Heart left ventricle (tissue), 16 donors: ENCODE measurements at regions not wholly inside any gene's neighbourhood (a gene's known extent, or its start where the extent isn't known, plus 50 kb on each side); places are given as distances from the start of the nearest gene placed in this dataset.

Experiments
- ATAC-seq, 4 donors: fragments of 200-7000 bp; cut with Tn5 transposase; one replicate each; pipeline ENCODE4 v1.9.1; 2020 to 2022; ENCODE audit warnings: moderate library complexity in 4 of 4, mild to moderate bottlenecking in 3 of 4, moderate number of reproducible peaks in 1 of 4
- DNase-seq, 5 donors: peaks; one replicate each; pipeline ENCODE4 v3.0.0-alpha.2; 2020
- H3K27ac ChIP-seq, 12 donors: fragments of 200-600 bp; sonication (generic) in 4 of 12; one replicate each; pipeline versions ENCODE4 v1.5.0 to v1.8.0; 2016 to 2022; ENCODE audit warnings: mild to moderate bottlenecking in 2 of 12
- H3K27me3 ChIP-seq, 9 donors: fragments of 200-600 bp; sonication (generic) in 2 of 9; one replicate each; pipeline versions ENCODE4 v1.5.1 to v1.8.0; 2016 to 2022; ENCODE audit warnings: mild to moderate bottlenecking in 3 of 9
- H3K36me3 ChIP-seq, 9 donors: fragments of 200-600 bp; sonication (generic) in 2 of 9; one replicate each; pipeline versions ENCODE4 v1.5.0 to v1.8.0; 2018 to 2022; ENCODE audit warnings: mild to moderate bottlenecking in 2 of 9
- H3K4me1 ChIP-seq, 12 donors: fragments of 200-600 bp; sonication (generic) in 4 of 12; one replicate each; pipeline versions ENCODE4 v1.5.0 to v1.8.0; 2016 to 2022; ENCODE audit warnings: mild to moderate bottlenecking in 3 of 12
- H3K4me3 ChIP-seq, 12 donors: fragments of 200-600 bp; sonication (generic) in 4 of 12; one replicate each; pipeline versions ENCODE4 v1.5.0 to v1.8.0; 2017 to 2022; ENCODE audit warnings: mild to moderate bottlenecking in 9 of 12, moderate library complexity in 4 of 12
- H3K9me3 ChIP-seq, 12 donors: fragments of 200-600 bp; sonication (generic) in 4 of 12; one replicate each; pipeline versions ENCODE4 v1.5.0 to v1.8.0; 2016 to 2022; ENCODE audit warnings: mild to moderate bottlenecking in 1 of 12
- POLR2A ChIP-seq, 2 donors: fragments of 450-650 bp; IDR thresholded peaks; one replicate each; pipeline ENCODE4 v1.6.1; 2017; ENCODE audit warnings: antibody characterized with exemption in 2 of 2, mild to moderate bottlenecking in 2 of 2, moderate library complexity in 2 of 2
- WGBS, 4 donors: extraction: QIAGEN DNeasy Blood & Tissue Kit in 2 of 4; methylation state at CpG; one replicate each; pipeline versions ENCODE4 v1.1.5 to v1.1.7; 2013 to 2018; 5-methylcytosine and 5-hydroxymethylcytosine counted together
- intact Hi-C, 10 donors: fragments of 100-400 bp; cut with DNase I; formaldehyde crosslinking; loops; one replicate each; pipeline versions ENCODE4 v1.11.1 to v1.14.2; 2022
- TF ChIP-seq, protein P1 (sequence below), 12 donors: fragments of 200-600 bp; sonication (generic) in 4 of 12; IDR thresholded peaks; one replicate each; pipeline versions ENCODE4 v1.5.0 to v1.8.0; 2018 to 2022; ENCODE audit warnings: antibody characterized with exemption in 12 of 12, mild to moderate bottlenecking in 5 of 12
- donor health status: ischemic (EF 13 %, LVEDD 7.1; RV severe dilation, severe dysfunction).
- donor health status: healthy with polysubstance abuse.
- donor health status: DM: no; HTN: yes; CAD: no.
- donor health status: DM: no; HTN: no; CAD: no.
- donor health status: ischemic (EF 25% LVEDD 6.9; RV normal size, moderate dysfunction).
- donor health status: ischemic (EF 25% LVEDD 5.7; RV mildly dilated, moderate dysfunction).
- donor health status: healthy.
- donor health status: DM: yes; HTN: yes; CAD: no.
- donor health status: ischemic (EF 35%, LVEDD 5.7; RV mildly dilated, moderate dysfunction).
- donor health status: nonischemic (EF 11% LVEDD 7.7; RV severe dilation, severe dysfunction).
- donor health status: DM: yes; HTN: yes; CAD: no.
- donor health status: PGD.
- donor health status: ischemic (EF 29% LVEDD 5.4; RV normal size, mild dysfunction).
- donor health status: nonischemic (EF 23%, LVEDD 6.1; RV moderate dilation, normal function).

DNA sequence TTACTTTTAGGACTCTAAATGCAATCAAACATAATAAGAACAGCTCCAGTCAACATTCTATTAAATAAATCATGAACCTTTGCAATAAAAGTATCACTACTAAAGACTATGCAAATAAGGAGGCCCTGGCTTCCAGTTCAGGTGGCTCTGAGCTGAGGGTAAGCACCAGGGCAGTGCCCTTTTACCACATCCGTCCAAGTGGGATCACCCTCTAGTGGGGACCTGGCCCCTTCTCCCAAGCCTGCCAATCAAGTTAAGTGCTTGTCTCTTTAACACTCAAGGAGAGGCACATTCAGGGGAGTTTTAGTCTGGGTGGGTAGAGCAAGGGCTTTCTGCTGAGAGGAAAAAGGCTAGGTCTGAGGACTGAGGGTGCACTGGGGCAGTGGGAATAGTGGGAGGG, 161.4 kb downstream of the TMEM200A start:
- ATAC-seq (no peak), DNase-seq (no peak)
- Histone ChIP-seq H3K27ac (no peak overlapping the region), H3K27me3 (no peaks in the 10 kb centered on the region), H3K36me3 (no peaks in the 10 kb centered on the region), H3K4me3 (no peak overlapping the region), H3K9me3 (no peaks in the 10 kb centered on the region), H3K4me1 (peaks cover 0 to 6% (median 0%) of the 10 kb centered on the region in 12 donors)
- no peak for TF ChIP-seq POLR2A (IDR thresholded peaks at IDR 0.05)
- intact Hi-C loops: no loop called here
- WGBS, 4 donors: 44 to 92% (median 74%) methylated on average over 1 of the region's 1 CpG

DNA sequence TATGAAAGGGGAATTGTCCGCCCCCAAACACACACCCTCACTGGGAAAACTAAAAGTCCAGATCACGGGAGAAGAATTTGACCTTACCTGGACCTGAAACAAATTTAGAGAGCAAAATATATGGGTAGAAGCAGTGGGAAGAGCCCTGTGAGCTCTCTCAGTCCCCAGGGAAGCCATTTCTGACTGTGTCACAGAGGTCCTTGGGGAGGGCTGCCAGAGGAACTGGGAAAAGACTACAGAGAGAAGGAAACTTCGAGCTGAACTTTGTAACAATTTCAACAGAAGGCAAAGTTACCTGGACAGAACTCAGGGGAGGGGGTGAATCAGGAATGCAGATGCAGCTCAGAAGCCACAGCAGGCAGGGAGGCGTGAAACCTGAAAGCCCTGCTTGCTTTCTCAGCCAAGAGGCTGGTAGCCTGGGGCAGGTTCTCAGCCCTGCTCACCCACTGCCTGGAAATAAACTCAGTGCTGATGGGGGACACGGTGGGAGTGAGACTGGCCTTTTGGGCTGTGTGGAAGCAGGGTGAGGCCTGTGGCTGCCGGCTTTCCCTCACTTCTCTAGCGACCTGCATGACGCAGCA, 163.8 kb downstream of the TMEM200A start:
- no peak for TF ChIP-seq POLR2A (IDR thresholded peaks at IDR 0.05)
- Histone ChIP-seq H3K4me1 (peaks cover 0 to 6% (median 0%) of the 10 kb centered on the region in 12 donors), H3K36me3 (no peaks in the 10 kb centered on the region), H3K27ac (no peak overlapping the region), H3K27me3 (no peaks in the 10 kb centered on the region), H3K4me3 (no peak overlapping the region), H3K9me3 (no peaks in the 10 kb centered on the region)
- ATAC-seq (no peak), DNase-seq (no peak)
- 75 to 83% (median 79%) methylated on average over 5 to 8 of the region's 8 CpGs for WGBS, 4 donors
- intact Hi-C loops: no loop called here

DNA sequence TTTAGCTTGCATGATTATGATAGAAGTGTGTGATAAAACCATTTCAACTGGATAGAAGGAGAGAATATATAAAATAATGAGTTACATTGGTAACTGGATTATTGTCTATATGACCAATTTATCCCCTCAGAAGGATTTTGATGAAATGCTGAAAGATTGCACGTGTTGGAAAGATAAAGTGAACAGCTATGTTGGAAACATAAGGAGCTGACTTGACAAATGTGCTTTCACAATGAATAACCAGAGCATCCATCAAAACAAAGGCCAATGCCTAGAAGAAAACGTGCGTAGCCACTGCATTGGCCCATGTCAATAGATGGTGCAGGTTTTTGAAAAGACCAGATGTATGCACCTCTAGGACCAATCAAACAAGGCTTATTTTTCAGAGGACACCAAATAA, 168.8 kb downstream of the TMEM200A start:
- no peaks in the 10 kb centered on the region for H3K36me3 ChIP-seq

DNA sequence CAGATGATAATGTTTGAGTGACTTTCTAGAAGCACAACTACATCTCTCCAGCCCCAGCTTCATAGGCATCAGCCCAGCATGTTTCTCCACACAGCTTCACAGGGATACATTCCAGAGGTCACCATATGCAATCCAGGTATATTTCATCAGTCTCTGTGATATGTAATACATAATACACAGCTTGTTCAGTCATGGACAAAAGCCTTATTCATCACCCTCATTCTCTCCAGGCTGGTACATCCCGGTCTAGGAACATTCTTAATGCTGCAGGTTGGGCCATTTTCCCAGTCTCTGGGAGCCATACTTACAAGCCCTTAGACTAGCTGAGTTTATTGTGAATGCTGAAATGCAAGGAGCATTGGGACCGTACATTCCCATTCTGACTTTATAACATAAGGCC, 169.4 kb downstream of the TMEM200A start:
- H3K27me3 ChIP-seq: no peaks in the 10 kb centered on the region
- no peak overlapping the region for H3K4me3 ChIP-seq
- H3K4me1 ChIP-seq: no peaks in the 10 kb centered on the region
- WGBS, 4 donors: 79 to 93% (median 85%) methylated on average over 2 of the region's 2 CpGs
- no peak for ATAC-seq
- peaks cover 0 to 24% (median 4%) of the 10 kb centered on the region in 12 donors for H3K9me3 ChIP-seq
- no peak overlapping the region for H3K27ac ChIP-seq
- intact Hi-C loops: no loop called here
- DNase-seq: no peak
- no peaks in the 10 kb centered on the region for H3K36me3 ChIP-seq
- TF ChIP-seq, protein P1, sequence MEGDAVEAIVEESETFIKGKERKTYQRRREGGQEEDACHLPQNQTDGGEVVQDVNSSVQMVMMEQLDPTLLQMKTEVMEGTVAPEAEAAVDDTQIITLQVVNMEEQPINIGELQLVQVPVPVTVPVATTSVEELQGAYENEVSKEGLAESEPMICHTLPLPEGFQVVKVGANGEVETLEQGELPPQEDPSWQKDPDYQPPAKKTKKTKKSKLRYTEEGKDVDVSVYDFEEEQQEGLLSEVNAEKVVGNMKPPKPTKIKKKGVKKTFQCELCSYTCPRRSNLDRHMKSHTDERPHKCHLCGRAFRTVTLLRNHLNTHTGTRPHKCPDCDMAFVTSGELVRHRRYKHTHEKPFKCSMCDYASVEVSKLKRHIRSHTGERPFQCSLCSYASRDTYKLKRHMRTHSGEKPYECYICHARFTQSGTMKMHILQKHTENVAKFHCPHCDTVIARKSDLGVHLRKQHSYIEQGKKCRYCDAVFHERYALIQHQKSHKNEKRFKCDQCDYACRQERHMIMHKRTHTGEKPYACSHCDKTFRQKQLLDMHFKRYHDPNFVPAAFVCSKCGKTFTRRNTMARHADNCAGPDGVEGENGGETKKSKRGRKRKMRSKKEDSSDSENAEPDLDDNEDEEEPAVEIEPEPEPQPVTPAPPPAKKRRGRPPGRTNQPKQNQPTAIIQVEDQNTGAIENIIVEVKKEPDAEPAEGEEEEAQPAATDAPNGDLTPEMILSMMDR (IDR thresholded peaks at IDR 0.05): no peak
- no peak for TF ChIP-seq POLR2A (IDR thresholded peaks at IDR 0.05)

More for the DNA sequence above, 168.8 kb downstream of the TMEM200A start:
- WGBS, 4 donors: 65 to 72% (median 67%) methylated on average over 3 of the region's 3 CpGs
- no peaks in the 10 kb centered on the region for H3K27me3 ChIP-seq
- no peak overlapping the region for H3K4me3 ChIP-seq
- no peaks in the 10 kb centered on the region for H3K4me1 ChIP-seq
- H3K9me3 ChIP-seq: peaks cover 0 to 18% (median 4%) of the 10 kb centered on the region in 12 donors
- TF ChIP-seq, protein P1 (IDR thresholded peaks at IDR 0.05): no peak
- TF ChIP-seq POLR2A (IDR thresholded peaks at IDR 0.05): no peak
- DNase-seq (no peak), ATAC-seq (no peak)
- no peak overlapping the region for H3K27ac ChIP-seq
- intact Hi-C loops: no loop called here

DNA sequence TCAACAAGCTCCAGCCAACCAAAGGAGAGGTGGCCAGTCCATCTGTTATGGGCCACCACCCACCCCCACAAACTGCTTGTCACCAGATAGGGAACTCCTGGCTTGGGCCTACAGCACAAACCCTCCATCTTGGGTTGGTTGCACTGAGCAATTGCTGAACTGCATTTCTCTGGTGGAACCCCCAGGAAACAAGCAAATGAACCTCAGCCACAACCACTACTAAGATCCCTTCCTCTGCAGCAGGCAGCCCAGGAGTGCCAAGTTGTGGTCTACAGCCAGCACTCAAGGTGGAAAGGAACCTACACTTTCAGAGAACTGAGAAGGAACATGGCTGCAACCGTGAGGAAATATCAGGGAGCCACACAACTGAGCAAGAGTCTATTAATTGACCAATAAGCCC, 171.6 kb downstream of the TMEM200A start:
- DNase-seq (no peak), ATAC-seq (no peak)
- no peaks in the 10 kb centered on the region for H3K4me1 ChIP-seq
- peaks cover 0 to 24% (median 4%) of the 10 kb centered on the region in 12 donors for H3K9me3 ChIP-seq
- TF ChIP-seq, protein P1 (IDR thresholded peaks at IDR 0.05): no peak
- TF ChIP-seq POLR2A (IDR thresholded peaks at IDR 0.05): no peak
- H3K36me3 ChIP-seq: no peaks in the 10 kb centered on the region
- H3K27ac ChIP-seq: no peak overlapping the region
- H3K27me3 ChIP-seq: no peaks in the 10 kb centered on the region
- H3K4me3 ChIP-seq: no peak overlapping the region
- intact Hi-C loops: no loop called here
- WGBS, 4 donors: 47 to 100% (median 83%) methylated on average over 1 of the region's 1 CpG
